ENCODE measurements at regions not wholly inside any gene's neighbourhood (a gene's known extent, or its start where the extent isn't known, plus 50 kb on each side); places are given as distances from the start of the nearest gene placed in this dataset.

GRCh38 chr2:14533131-14533757 lies 99.3 kb upstream of the LRATD1 start:
- DNase-seq (ENCODE audit: low spot score), result no peak

- no peak for DNase-seq (ENCODE audit: low spot score)
Observed at GRCh38 chr2:14535156-14535555, 97.4 kb upstream of the LRATD1 start.

GRCh38 chr2:14536976-14537375 lies 95.5 kb upstream of the LRATD1 start:
- no peak for DNase-seq (ENCODE audit: low spot score)

GRCh38 chr2:14540015-14540414 lies 92.5 kb upstream of the LRATD1 start:
- no peak for DNase-seq (ENCODE audit: low spot score)

GRCh38 chr2:14543284-14543683 lies 89.2 kb upstream of the LRATD1 start:
- no peak for DNase-seq (ENCODE audit: low spot score)

- DNase-seq (ENCODE audit: low spot score), result no peak
Observed at GRCh38 chr2:14544247-14544646, 88.3 kb upstream of the LRATD1 start.

DNA sequence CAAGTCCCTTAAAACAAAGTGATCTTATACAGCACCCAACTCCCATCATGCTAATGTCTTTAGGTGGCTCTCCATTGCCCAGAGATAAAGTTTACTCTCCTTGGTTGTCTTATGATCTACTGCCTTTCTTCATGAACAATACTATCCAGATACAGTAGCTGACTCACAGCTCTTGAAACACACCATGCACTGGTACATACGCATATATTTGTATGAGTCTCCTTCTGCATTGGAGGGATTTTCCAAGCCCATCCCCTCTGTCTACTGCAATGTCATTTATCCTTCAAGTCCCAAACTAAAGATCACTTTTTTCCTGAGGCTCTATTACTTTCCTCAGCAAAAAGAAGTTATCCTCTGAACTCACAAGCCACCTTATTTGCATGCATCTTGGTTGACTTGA lies 84.7 kb upstream of the LRATD1 start:
- DNase-seq (ENCODE audit: low spot score), result no peak

- DNase-seq (ENCODE audit: low spot score), result no peak
Observed at GRCh38 chr2:14550658-14551057, 81.9 kb upstream of the LRATD1 start.

DNA sequence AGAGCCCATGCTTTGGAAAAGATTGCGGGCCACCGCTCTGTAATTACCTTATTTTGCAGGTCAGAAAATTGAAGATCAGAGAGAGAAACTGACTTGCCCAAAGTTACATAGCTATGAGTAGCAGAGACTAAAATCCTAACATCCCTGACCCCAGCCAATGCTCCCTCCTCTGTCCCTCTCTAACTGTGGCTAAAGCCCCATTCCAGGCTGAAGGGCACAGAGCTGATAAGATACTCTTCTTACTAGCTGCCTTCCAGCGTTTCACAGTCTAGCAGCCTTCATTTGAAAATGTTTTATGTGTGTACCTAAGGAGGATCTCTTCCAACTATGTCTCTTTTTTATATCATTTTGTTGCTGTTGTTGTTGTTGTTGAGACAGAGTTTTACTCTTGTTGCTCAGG lies 81.4 kb upstream of the LRATD1 start:
- DNase-seq (ENCODE audit: low spot score), result no peak

- no peak for DNase-seq (ENCODE audit: low spot score)
Observed at GRCh38 chr2:14552286-14552685, 80.2 kb upstream of the LRATD1 start.

DNA sequence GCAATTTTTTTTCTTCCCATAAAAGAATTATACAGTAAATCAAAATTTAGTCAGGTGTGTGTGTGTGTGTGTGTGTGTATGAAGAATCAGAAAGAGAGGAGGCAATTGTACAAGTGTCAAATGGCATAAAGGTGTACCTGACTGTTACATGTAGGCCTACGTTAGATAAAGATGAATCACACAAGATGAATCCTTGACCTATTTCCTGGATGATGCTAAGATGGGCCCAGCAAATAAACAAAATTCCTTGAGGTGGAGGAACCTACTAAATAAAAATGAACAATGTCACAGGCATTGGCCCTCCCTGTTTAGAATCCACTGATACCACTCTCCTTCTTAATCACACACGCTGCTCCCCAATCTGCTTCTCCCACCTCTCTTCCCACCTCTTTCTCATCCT lies 79.7 kb upstream of the LRATD1 start:
- DNase-seq (ENCODE audit: low spot score), result no peak

- DNase-seq (ENCODE audit: low spot score), result no peak
Observed at GRCh38 chr2:14554849-14555545, 77.5 kb upstream of the LRATD1 start.

GRCh38 chr2:14557111-14557510 lies 75.4 kb upstream of the LRATD1 start:
- DNase-seq (ENCODE audit: low spot score), result no peak

DNA sequence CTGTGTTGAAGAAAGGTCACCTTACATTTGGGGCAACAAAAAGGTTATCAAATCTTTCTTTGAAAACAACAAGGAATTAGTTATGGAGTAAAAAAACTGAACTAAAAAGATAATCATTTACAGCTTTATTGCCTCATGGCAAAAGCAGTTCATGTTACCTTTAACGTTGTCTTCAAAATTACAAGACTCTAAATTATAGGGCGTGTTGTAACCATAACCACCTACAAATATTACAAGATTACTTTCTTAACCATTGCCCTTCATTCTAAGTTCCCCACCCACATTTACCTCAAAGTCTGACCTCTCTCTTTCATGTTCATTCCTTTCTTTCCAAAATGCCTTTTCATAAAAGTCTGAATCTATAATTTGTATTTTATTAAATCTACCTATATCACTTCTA lies 74.6 kb upstream of the LRATD1 start:
- no peak for DNase-seq (ENCODE audit: low spot score)

DNA sequence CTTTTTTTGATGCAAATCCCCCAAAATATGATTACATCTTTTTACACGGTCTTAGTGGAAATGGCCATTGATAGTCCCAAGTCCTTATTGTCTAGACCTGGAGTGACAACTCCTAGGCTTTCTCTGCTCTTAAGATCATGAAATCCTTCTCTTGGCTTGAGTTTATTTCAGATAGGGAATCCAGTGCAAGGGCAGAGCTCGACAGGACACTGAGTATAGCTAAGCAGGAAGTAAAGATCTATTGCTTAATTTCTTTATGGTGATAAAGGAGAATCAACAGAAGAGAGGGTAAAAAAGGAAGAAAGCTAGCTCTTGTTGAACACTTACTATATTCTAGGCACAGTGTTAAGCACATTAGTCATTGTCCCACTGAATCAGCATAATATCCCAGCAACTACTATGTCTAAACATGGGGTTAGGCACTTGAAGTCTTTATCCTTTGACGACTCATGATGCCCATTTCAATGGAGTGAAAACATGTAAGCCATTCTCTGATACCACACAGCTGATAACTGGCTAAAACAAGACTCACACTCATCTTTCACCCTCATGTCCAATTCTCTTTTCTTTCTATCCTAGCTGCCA lies 74.1 kb upstream of the LRATD1 start:
- DNase-seq (ENCODE audit: low spot score), result no peak

GRCh38 chr2:14560716-14561115 lies 71.8 kb upstream of the LRATD1 start:
- no peak for DNase-seq (ENCODE audit: low spot score)

DNA sequence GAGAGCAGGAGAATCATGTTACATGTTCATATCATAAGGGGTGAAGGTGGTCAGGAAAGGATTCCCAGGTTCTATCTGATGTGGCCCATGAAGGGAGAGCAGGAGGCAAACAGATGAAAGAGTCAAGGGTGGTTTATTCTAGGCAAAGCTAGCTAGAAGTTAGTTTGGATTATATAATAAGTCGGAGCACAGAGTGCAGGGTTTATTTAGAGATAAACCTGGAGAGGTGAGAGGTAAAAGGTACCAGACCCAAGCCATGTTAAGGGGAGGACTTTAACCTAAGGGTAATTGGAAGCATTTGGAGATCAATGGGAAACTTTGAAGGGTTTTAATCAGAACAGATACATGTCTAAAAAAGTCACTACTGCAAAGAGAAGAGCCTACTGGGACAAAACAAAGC lies 69.2 kb upstream of the LRATD1 start:
- DNase-seq (ENCODE audit: low spot score), result no peak

GRCh38 chr2:14565666-14566065 lies 66.9 kb upstream of the LRATD1 start:
- no peak for DNase-seq (ENCODE audit: low spot score)

DNA sequence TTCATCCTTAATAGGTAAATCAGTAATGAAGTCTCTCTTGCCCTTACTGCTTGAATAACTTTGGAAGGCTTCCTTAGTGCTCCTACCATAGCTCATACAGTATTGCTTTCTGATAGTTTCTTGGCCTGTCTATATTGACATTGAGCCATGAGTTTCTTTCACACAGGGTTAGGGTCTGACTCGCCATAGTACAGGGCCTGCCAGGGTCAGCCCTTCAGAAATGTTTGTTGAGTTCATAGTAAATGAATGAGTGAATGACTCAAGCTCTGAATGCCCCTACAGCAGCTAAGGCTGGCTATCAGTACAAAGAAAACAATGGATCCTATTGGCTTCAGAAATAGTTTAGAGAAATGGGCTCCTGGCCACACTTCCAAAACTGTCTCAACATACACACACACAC lies 65.0 kb upstream of the LRATD1 start:
- DNase-seq (ENCODE audit: low spot score), result no peak

DNA sequence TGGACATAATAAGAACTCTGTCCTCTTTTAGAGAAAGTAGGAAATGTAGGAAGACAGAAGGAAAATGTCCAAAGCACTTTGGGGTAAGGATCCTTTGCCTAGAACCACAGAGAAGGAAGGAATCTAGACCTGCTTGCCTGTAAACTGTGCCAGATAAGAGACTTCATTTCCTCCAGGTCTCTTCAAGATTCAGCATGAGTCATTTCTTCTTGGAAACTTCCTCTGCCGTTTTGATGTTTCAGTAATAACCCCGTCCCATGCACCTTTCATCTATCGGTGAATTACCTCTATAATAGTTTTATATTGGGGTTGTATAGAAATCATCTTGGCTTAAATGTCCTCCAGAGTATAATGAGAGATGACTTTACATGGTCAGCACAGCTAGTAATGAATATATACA lies 63.2 kb upstream of the LRATD1 start:
- DNase-seq (ENCODE audit: low spot score), result no peak

DNA sequence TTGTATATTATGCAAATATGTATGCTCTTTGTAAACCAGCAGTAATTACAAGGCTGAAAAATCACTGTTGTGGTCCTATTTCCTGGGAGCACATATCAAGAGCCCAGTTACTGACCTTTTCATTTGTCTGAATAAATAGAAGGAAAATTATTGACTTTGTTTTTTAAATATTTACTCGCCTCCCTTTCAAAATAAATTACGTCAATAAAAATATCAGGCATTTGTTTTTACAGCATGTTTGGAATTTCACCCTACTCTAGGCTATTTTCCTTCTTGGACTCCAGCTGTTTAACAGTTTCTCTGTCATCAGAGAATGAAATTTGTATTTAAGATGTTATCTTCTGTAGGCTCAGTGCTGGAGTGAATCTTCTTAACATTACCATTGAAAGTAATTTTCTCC lies 59.9 kb upstream of the LRATD1 start:
- no peak for DNase-seq (ENCODE audit: low spot score)

GRCh38 chr2:14577843-14578242 lies 54.7 kb upstream of the LRATD1 start:
- DNase-seq (ENCODE audit: low spot score), result no peak
